ENCODE measurements at regions not wholly inside any gene's neighbourhood (a gene's known extent, or its start where the extent isn't known, plus 50 kb on each side); places are given as distances from the start of the nearest gene placed in this dataset.
"Not testable (repeated sequence)": the region's sequence is repeated elsewhere in the genome, so short reads cannot be mapped to it uniquely, and the experiment has no call there.

DNA sequence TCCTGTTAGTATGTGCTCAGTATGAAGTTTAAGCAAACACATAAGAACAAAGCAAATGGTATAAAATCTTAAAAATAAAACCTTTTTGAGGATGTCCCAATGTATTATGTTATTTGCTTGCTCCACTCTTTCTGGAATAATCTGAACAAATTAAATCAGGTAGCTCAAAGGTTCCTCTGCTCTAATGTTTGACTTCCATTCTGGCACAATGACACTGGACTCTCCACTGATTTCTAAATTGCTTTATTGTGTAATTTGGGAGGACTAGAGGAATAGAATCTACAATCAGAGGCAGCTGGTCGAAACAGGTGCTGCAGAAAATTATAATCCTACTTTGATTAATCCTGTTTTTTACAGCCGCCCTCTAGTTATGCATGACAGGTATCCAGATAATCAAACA lies 523.7 kb upstream of the FOXG1 start:
- DNase-seq (ENCODE audit: low spot score), result no peak

DNA sequence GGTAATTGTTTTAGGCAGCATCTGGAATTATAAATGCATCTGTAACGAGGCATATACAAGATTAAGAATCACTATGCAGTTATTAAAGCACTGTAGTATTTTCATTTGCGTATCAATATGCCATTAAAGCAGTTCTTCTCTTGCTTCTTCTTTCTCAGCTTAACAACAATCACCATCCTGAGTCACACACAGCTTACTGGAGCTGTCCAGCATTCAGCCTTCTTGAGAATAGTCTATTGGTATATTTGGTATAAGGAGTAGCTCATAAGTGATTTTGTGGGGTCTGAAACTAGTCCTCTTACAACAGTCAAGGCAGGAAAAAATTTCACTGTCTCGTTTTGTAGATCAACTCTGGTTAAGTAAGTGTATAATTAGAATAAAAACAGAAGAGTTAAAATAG lies 523.0 kb upstream of the FOXG1 start:
- no peak for DNase-seq (ENCODE audit: low spot score)

DNA sequence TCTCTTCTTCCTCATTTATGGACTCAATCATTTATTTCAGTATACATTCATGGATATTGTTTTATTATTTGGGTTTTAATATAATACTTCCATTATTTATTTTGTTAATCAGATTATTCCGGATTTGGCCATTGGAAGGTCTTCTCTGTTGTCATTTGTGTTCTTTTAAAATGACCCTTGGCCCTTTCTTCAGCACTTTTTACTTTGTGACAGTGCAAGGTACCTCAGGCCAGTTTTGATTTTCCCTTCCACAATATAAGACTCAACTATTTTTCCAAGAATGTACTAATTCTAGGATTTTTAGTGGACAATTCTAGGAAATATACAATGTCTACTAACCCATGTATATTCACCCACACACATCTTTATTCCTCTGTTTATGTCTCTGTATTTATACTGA lies 521.4 kb upstream of the FOXG1 start:
- DNase-seq (ENCODE audit: low spot score), result no peak

DNA sequence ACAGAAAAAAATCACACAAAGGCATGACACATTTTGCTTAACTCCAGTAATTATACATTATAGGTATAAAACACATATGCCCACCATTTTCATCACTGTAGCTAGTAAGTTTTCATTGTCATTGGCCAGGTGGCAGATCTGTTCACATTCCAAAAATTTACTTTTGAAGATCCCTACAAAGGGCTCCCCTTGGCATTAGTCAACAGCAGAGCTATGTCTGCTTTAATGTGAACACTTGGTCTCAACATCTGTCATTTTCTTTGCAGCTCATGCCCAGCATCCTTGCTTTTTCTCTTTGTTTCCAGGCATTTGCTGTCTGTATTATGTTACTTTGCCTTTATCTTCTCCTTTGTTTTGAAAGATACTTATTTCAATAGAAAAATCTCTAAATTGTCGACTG lies 519.1 kb upstream of the FOXG1 start:
- no peak for DNase-seq (ENCODE audit: low spot score)

DNA sequence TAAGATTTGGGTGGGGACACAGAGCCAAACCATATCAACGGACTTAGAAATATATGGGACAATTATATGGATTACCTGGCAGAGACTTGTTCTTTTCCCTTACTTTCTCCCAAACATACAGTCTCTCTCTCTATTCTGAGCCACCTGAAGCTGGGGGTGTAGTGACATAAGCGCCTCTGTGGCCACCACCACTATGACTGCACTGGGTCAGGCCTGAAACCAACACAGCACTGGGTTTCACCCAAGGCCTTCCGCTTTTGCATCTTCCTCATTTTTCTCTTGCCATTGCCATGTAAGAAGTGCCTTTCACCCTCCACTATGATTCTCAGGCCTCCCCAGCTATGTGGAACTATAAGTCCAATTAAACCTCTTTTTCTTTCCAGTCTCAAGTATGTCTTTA lies 514.5 kb upstream of the FOXG1 start:
- not testable (repeated sequence) for DNase-seq (ENCODE audit: low spot score)

DNA sequence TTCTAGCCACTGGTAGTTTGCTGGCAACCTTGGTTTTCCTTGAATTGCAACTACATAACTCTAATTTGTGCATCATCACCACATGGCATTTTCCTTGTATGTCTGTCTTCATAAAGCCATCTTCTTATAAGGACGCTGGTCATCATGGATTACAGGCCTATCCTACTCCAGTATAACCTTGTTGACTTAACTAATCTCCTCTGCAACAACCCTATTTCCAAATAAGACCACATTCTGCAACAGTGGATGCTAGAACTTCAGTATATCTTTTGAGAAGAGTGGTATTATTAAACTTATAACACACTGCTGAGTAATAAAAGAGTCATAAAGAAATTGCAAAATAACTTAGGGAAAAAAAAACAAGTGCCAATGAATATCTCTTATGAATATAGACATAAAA lies 511.8 kb upstream of the FOXG1 start:
- no peak for DNase-seq (ENCODE audit: low spot score)

DNA sequence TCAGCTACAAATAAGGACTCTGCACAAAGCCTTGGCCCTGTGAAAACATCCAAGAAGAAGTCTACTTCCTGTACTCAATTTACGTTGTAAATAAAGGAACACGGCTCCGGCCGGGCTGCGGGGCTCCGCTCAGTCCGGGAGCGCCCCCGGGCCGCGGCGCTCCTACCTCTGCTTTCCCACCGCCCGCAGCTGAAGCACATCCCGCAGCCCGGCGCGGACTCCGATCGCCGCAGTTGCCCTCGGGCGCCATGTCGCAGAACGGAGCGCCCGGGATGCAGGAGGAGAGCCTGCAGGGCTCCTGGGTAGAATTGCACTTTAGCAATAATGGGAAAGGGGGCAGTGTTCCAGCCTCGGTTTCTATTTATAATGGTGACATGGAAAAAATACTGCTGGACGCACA lies 502.3 kb upstream of the FOXG1 start:
- DNase-seq (ENCODE audit: low spot score), result no peak

DNA sequence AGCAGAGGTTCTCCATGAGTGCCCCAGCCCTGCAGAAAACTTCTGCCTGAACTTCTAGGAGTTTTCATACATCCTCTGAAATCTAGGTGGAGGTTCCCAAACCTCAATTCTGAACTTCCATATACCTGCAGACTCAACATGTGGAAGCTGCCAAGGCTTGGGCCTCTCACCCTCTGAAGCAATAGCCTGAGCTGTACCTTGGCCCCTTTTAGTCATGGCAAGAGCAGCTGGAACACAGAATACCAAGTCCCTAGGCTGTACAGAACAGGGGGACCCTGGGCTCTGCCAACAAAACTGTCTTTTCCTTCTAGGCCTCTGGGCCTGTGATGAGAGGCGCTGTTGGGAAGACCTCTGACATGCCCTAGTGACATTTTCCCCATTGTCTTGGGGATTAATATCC lies 494.3 kb upstream of the FOXG1 start:
- no peak for DNase-seq (ENCODE audit: low spot score)

DNA sequence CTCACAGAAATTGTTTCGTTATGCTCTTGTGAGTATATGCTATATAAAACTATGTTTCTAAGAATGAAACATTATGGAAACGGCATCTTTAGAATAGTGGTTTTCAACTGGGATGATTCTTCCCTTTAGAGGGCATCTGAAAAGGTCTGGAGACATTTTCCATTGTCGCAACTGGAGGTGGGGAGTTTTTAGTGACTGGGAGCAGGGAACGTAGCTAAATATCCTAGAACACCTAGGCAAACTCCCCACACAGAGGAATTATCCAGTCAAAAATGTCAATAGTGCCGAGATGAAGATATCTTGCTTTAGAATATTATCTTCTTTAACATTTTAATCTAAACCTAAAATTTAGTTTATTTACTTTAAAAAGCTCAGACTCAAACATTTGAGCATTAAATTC lies 486.1 kb upstream of the FOXG1 start:
- no peak for DNase-seq (ENCODE audit: low spot score)

DNA sequence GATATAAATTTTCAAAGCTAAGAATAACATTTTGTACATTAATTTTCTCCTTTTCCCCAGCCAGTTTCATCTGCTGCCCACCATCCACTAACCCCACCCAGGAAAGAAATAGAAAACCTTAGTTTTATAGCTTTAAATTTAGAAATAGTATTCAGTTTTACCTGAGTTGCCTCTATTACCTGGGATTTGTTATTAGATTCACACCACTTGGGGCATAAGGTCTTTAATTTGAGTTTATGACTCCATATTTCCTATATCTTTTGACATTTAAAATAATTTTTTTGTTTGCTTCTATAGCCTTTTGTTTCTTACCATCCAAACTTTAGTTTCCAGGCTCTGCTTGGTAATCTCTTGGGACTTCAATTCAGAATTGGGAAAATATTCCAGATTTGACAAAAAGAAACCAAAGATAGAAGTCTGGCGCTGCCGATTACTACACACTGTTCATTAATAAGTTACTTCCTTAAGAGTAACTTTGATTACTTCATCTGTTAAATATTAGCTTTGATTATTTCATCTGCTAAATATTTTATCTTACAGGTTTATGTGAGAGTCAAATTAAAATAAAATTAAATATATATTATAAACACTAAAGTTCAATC lies 485.5 kb upstream of the FOXG1 start:
- no peak for DNase-seq (ENCODE audit: low spot score)

DNA sequence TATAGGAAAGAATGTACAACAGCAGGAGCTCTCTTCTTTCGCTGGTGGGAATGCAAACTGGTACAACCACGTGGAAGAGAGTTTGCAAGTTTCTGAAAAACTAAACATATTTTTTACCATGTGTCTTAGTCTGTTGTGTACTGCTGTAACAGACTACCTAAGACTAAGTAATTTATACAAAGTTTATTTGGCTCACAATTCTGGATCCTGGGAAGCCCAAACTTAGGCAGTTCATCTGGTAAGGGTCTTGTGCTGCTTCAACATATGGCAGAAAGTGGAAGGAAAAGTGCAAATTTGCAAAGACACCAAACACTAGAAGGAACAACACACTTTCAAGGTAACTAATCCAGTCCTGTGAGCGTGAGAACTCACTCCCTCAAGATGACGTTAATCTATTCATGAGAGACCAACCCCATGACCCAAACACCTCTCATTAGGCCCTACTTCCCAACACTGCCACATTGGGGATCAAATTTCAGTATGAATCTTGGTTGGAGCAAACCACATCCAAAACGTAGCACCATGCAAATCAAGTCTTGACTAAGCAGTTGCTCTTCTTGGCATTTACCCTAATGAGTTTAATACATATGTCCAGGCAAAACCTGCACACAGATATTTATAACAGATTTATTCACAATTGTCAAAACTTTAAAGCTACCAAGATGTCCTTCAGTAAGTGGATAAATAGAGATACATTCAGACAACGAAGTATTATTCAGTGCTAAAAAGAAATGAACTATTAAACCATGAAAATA lies 481.9 kb upstream of the FOXG1 start:
- DNase-seq (ENCODE audit: low spot score), result no peak

DNA sequence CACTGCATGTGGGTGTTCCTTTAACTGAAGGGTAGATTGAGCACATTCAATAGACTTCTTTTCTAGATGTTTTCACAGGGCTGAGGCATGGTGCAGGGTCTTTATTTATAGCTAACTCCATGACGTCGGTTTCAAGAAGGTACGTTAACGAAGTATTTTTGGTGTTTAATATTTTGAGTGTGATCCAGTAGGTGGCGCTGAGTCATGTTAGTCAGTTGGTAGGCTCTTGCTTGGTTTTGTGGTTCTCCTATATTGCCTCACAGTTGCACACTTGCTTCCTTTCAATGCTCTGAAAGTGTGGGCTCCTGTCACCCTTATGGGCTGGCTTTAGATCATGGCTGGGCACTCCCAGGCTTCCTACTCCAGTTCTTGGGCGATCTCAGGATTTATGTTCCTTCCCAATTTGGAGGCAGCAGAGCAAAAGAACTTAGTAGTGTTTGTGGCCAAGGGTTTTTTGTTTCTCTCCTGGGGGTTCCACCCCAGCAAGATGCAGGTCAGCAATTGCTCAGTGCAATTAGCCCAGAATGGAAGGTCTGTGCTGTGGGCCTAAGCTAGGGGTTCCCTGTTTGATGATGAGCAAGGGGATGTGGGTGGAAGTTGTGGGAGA lies 471.6 kb upstream of the FOXG1 start:
- DNase-seq (ENCODE audit: low spot score), result no peak

DNA sequence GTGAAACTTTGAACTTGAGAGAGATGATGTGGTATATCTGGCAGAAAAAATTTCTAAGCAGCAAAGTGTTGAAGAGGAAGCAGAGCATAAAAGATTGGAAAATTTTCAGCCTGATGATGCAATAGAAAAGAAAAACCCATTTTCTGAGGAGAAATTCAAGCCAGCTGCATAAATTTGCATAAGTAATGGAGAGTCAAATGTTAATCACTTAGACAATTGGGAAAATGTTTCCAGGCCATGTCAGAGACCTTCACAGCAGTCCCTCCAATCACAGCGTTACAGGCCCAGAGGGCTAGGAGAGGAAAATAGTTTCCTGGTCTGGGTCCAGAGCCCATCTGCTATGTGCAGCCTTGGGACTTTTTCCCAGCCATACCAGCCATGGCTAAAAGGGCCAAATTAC lies 469.0 kb upstream of the FOXG1 start:
- no peak for DNase-seq (ENCODE audit: low spot score)

DNA sequence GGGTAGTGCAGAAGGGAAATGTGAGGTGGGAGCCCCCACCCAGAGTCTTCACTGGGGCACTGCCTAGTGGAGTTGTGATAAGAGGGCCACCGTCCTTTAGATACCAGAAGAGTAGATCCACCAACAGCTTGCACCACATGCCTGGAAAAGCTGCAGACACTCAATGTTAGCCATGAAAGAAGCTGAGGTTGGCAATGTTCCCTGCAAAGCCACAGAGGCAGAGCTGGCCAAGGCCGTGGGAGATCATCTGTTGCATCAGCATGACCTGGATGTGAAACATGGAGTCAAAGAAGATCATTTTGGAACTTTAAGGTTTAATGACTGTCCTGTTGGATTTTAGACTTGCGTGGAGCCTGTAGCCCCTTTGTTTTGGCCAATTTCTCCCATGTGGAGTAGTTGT lies 468.4 kb upstream of the FOXG1 start:
- no peak for DNase-seq (ENCODE audit: low spot score)

DNA sequence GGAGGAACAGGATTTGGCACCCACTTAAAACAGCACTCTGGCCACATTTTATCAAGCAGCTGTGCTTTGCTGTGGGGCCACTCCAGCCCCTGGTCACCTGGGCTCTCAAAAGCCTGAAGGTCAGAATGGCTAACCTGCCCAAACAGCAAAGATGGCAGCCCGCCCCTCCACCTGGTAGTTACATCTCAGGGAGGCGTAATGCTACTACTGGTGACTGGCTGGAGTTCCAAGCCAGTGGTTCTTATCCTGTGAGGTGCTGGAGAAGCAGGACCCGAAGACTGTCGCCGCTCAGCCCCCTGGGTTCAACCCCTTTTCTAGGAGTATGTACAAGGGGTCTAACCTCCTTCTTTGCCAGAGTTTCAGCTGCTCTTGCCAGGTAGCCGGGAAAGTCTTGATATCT lies 467.4 kb upstream of the FOXG1 start:
- no peak for DNase-seq (ENCODE audit: low spot score)

DNA sequence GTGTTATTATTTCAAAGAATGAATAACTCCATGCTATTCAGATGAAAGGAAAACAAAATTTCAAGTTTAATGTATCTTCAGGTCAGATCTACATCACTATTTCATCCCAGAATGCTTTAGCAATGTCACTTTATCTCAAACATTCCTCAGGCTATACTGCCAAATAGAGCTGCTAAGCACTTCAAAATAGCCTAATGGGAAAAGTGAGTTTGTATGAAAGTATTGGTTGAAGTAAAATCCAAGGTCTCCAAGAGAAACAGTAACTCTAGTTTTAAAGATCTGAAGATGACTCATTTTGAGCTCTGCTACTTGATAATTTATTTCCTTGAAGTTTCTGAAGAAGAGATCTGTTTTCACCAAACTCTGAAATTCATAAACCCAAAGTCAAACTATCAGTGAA lies 466.2 kb upstream of the FOXG1 start:
- no peak for DNase-seq (ENCODE audit: low spot score)

DNA sequence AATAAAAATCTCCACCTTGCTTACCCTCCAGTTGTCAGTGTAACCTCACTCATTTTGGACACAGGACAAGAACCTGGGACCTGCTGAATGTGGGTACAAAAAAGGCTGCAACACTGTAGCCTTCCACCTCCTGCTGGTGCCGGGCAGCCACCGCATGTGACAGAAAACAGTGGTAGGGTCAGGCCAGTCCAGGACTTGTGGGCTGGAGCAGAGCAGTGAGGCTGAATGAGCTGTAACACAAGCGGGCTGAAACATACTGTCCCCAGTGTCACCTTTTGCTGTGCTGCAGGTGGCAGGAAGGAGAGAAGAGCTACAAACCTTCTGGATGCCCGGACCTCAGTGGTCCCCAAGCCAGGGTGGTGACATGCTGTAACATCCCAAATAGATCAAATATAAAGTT lies 465.4 kb upstream of the FOXG1 start:
- DNase-seq (ENCODE audit: low spot score), result no peak

DNA sequence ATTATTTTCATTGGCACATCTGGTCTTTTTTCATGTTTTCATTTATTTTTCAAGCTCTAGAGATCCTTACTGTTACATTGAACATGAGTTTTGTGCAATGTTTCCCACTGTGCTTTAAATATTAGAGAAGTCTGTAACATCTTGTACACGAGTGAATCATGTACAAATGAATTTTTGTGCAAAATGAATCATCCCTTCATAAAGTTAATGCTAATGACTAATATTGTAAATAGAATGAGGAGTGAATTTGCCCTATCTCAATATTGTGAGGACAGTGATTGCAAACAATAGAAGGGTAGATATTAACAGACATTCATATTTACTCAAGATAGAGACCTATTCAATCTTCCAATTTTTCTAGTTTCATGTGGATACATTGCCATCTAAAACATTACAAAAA lies 463.3 kb upstream of the FOXG1 start:
- DNase-seq (ENCODE audit: low spot score), result no peak

DNA sequence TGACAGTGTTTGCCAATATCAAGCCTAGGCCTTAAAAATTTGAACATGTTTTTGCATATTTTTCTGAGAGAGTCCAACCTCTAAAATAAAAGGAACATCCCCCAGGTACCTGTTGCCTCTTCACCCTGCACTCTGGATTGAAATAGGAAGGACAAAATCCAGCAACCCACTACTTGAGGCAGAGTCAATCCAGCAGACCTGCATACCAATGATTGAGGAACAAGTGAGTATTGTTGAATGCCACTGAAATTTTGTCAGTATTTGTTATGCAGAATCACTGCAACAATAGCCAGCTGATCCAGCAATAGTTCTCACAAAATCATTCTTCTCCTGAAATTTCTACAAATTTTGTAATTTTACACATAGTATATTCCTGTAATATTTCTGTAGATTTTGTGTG lies 460.6 kb upstream of the FOXG1 start:
- no peak for DNase-seq (ENCODE audit: low spot score)

DNA sequence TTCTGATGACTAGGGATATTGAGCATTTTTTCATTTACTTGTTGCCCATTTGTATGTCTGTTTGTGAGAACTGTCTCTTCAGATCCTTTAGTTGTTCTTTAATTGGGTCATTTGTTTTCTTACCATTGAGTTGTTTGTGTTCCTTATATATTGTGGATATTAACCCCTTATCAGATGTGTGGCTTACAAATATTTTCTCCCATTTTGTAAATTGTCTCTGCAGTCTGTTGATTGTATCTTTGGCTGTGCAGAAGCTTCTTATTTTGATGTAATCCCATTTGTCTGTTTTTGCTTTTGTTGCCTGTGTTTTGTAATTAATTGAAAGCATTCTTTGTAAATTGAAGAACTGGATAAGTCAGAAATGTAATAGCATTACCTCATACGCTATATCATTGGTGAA lies 459.1 kb upstream of the FOXG1 start:
- no peak for DNase-seq (ENCODE audit: low spot score)

DNA sequence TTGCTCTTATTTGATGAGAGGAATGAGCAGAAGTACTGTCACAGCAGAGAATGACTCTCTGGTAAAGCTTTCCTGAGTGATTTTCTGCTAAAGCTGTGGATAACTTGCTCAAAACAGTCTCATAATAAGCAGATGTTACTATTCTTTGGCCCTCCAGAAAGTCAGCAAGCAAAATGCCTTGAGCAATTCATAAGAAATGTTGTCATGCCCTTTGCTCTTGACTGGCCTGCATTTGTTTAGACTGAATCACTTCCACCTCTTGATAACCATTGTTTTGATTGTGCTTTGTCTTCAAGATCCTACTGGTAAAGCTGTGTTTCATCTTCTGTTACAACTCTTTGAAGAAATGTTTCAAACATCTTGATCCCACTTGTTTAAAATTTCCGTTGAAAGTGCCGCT lies 457.9 kb upstream of the FOXG1 start:
- no peak for DNase-seq (ENCODE audit: low spot score)

DNA sequence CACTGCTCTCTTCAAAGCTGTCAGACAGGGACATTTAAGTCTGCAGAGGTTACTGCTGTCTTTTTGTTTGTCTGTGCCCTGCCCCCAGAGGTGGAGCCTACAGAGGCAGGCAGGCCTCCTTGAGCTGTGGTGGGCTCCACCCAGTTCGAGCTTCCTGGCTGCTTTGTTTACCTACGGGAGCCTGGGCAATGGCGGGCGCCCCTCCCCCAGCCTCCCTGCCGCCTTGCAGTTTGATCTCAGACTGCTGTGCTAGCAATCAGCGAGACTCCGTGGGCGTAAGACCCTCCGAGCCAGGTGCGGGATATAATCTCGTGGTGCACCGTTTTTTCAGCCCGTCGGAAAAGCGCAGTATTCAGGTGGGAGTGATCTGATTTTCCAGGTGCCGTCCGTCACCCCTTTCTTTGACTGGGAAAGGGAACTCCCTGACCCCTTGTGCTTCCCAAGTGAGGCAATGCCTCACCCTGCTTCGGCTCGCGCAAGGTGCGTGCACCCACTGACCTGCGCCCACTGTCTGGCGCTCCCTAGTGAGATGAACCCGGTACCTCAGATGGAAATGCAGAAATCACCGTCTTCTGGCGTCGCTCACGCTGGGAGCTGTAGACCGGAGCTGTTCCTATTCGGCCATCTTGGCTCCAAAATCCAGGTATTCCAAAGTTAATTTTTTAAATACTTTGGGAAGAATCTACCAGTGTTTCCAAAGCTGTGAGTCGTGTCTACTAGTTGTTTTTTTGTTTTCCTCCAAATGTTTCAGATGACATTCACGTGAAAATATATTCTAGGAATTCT lies 448.5 kb upstream of the FOXG1 start:
- DNase-seq (ENCODE audit: low spot score), result not testable (repeated sequence)
